Neural cell (in vitro differentiated cells): ENCODE measurements at regions not wholly inside any gene's neighbourhood (a gene's known extent, or its start where the extent isn't known, plus 50 kb on each side); places are given as distances from the start of the nearest gene placed in this dataset.

ENCODE experiments used
- H2AFZ ChIP-seq: fragments of 200-600, 300-800 bp; sonication (generic), shearing (Covaris generic); 2 replicates; pipeline ENCODE4 v1.6.0; 2014; ENCODE audit warnings: low read depth, mild to moderate bottlenecking, antibody characterized with exemption, low read length, moderate library complexity
- H3F3A ChIP-seq: fragments of 200-600 bp; shearing (Covaris generic); 2 replicates; pipeline ENCODE4 v1.6.1; 2016; ENCODE audit warnings: mild to moderate bottlenecking, moderate library complexity, mixed read lengths, antibody characterized with exemption, low read length; ENCODE audit not compliant: insufficient read depth, poor library complexity, severe bottlenecking
- H3K27ac ChIP-seq: fragments of 200-600, 300-800 bp; sonication (generic), shearing (Covaris generic); 2 replicates; pipeline ENCODE4 v1.5.1; 2014; ENCODE audit warnings: mild to moderate bottlenecking, low read length, moderate library complexity
- H3K27me3 ChIP-seq: fragments of 300-800, 200-600 bp; sonication (generic), shearing (Covaris generic); 2 replicates; pipeline ENCODE4 v1.6.0; 2014; ENCODE audit warnings: mild to moderate bottlenecking, low read depth, low read length, moderate library complexity; ENCODE audit not compliant: insufficient read depth
- H3K36me3 ChIP-seq: fragments of 300-800, 200-600 bp; sonication (generic), shearing (Covaris generic); 2 replicates; pipeline ENCODE4 v1.5.1; 2014; ENCODE audit warnings: mild to moderate bottlenecking, antibody characterized with exemption, low read length, moderate library complexity; ENCODE audit not compliant: insufficient read depth
- H3K4me2 ChIP-seq: fragments of 300-800, 200-600 bp; sonication (generic), shearing (Covaris generic); 2 replicates; pipeline ENCODE4 v1.6.0; 2014; ENCODE audit warnings: mild to moderate bottlenecking, low read length
- H3K4me3 ChIP-seq: fragments of 300-800, 200-600 bp; sonication (generic), shearing (Covaris generic); 2 replicates; pipeline ENCODE4 v1.5.1; 2014; ENCODE audit warnings: mild to moderate bottlenecking, low read length, moderate library complexity
- H3K79me2 ChIP-seq: fragments of 200-600 bp; shearing (Covaris generic); replicated peaks from 2 replicates; pipeline ENCODE4 v1.6.0; 2014; ENCODE audit warnings: mild to moderate bottlenecking, low read length, moderate library complexity; ENCODE audit not compliant: insufficient read depth
- H3K9ac ChIP-seq: fragments of 300-800, 200-600 bp; sonication (generic), shearing (Covaris generic); 2 replicates; pipeline ENCODE4 v1.6.1; 2016; ENCODE audit warnings: mild to moderate bottlenecking, low read length, mixed read lengths
- H3K9me2 ChIP-seq: fragments of 200-600 bp; shearing (Covaris generic); 2 replicates; pipeline ENCODE4 v1.6.1; 2016; ENCODE audit warnings: mild to moderate bottlenecking, low read length, mixed read lengths; ENCODE audit not compliant: insufficient read depth
- H3K9me3 ChIP-seq: fragments of 200-600, 300-800 bp; sonication (generic), shearing (Covaris generic); 2 replicates; pipeline ENCODE4 v1.6.1; 2016; ENCODE audit warnings: mild to moderate bottlenecking, mixed run types, low read length, moderate library complexity, mixed read lengths
- H4K20me1 ChIP-seq: fragments of 200-600 bp; shearing (Covaris generic); 2 replicates; pipeline ENCODE4 v1.6.1; 2016; ENCODE audit warnings: mild to moderate bottlenecking, mixed run types; ENCODE audit not compliant: insufficient read depth
- CTCF ChIP-seq: fragments of 450-650 bp; IDR thresholded peaks from 2 replicates; pipeline ENCODE4 v1.5.1; 2014; ENCODE audit warnings: antibody characterized with exemption, mild to moderate bottlenecking, moderate library complexity; ENCODE audit not compliant: poor library complexity, severe bottlenecking
- EP300 ChIP-seq: fragments of 450-650 bp; conservative IDR thresholded peaks from 2 replicates; pipeline ENCODE4 v1.6.1; 2014; ENCODE audit warnings: antibody characterized with exemption, mild to moderate bottlenecking, moderate library complexity; ENCODE audit not compliant: poor library complexity, severe bottlenecking
- EZH2 ChIP-seq: fragments of 200-600, 300-800 bp; shearing (Covaris generic), sonication (generic); IDR thresholded peaks from 2 replicates; pipeline ENCODE4 v1.6.1; 2014; ENCODE audit warnings: antibody characterized with exemption, low read length, borderline replicate concordance, mild to moderate bottlenecking; ENCODE audit not compliant: insufficient read depth, poor library complexity, severe bottlenecking
- MXI1 ChIP-seq: fragments of 450-650 bp; conservative IDR thresholded peaks from 2 replicates; pipeline ENCODE4 v1.6.1; 2014; ENCODE audit warnings: antibody characterized with exemption, mild to moderate bottlenecking; ENCODE audit not compliant: poor library complexity, severe bottlenecking
- POLR2AphosphoS5 ChIP-seq: IDR thresholded peaks from 2 replicates; pipeline ENCODE4 v1.6.1; 2012
- RAD21 ChIP-seq: fragments of 450-650 bp; conservative IDR thresholded peaks from 2 replicates; pipeline ENCODE4 v1.6.1; 2014; ENCODE audit warnings: antibody characterized with exemption, mild to moderate bottlenecking, moderate library complexity
- REST ChIP-seq: IDR thresholded peaks from 2 replicates; pipeline ENCODE4 v1.6.1; 2012; ENCODE audit warnings: borderline replicate concordance
- SMC3 ChIP-seq: fragments of 450-650 bp; conservative IDR thresholded peaks from 2 replicates; pipeline ENCODE4 v1.6.1; 2014; ENCODE audit warnings: antibody characterized with exemption, mild to moderate bottlenecking, moderate library complexity; ENCODE audit not compliant: poor library complexity
- TAF1 ChIP-seq: IDR thresholded peaks from 2 replicates; pipeline ENCODE4 v1.6.1; 2012; ENCODE audit warnings: low read depth

GRCh38 chr12:77630344-77630743 lies 200.3 kb upstream of the NAV3 start:
- H2AFZ ChIP-seq = no peak overlapping the region
- TF ChIP-seq POLR2AphosphoS5 (no peak), REST (no peak)
- H3K79me2 ChIP-seq = no peaks in the 10 kb centered on the region
- H3F3A ChIP-seq = no peaks in the 10 kb centered on the region
- no peak overlapping the region for H3K4me3 ChIP-seq
- peaks cover 3% of the 10 kb centered on the region for H3K9me3 ChIP-seq
- H3K27ac ChIP-seq = peak overlapping the region; percentile 26
- no peak overlapping the region for H3K9ac ChIP-seq
- no peak overlapping the region for H3K4me2 ChIP-seq
- H3K9me2 ChIP-seq = no peaks in the 10 kb centered on the region
- H3K36me3 ChIP-seq = no peaks in the 10 kb centered on the region
- no peaks in the 10 kb centered on the region for H4K20me1 ChIP-seq
- H3K27me3 ChIP-seq = no peaks in the 10 kb centered on the region

DNA sequence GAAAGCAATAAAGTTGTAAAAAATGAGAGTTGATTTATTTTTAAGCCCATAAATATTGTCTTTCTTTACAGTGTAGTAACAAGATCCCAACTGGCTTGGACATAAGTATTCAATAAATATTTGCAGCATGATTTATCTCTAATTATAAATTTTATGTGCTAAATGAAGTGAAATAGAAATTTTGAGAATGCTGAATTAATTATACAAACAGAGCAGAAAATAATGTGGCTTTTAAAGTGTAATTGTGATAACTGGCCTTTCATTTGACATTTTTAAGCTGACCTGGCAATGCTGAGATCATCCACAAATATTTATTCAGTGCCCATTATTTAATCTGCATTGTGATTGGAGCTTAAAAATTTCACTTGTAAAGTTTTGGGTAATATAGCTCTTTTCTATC lies 201.6 kb upstream of the NAV3 start:
- TF ChIP-seq REST = no peak
- no peak for TF ChIP-seq TAF1
- TF ChIP-seq MXI1 = no peak
- TF ChIP-seq CTCF = no peak
- TF ChIP-seq EP300 = no peak
- no peak for TF ChIP-seq SMC3
- no peak for TF ChIP-seq POLR2AphosphoS5
- TF ChIP-seq EZH2 = no peak
- TF ChIP-seq RAD21 = no peak
- H3K27me3 ChIP-seq = no peaks in the 10 kb centered on the region
- H3K4me2 ChIP-seq = no peak overlapping the region
- no peaks in the 10 kb centered on the region for H4K20me1 ChIP-seq
- H3K36me3 ChIP-seq = no peaks in the 10 kb centered on the region
- H2AFZ ChIP-seq = no peak overlapping the region
- no peak overlapping the region for H3K4me3 ChIP-seq
- H3K9ac ChIP-seq = no peak overlapping the region
- no peaks in the 10 kb centered on the region for H3K9me2 ChIP-seq
- H3K79me2 ChIP-seq = no peaks in the 10 kb centered on the region
- no peak overlapping the region for H3K27ac ChIP-seq
- peaks cover 1% of the 10 kb centered on the region for H3K9me3 ChIP-seq
- peaks cover 6% of the 10 kb centered on the region for H3F3A ChIP-seq
